Panc1 (cell line): ENCODE measurements at regions not wholly inside any gene's neighbourhood (a gene's known extent, or its start where the extent isn't known, plus 50 kb on each side); places are given as distances from the start of the nearest gene placed in this dataset.

Source experiments
- ATAC-seq: fragments of 200-7000 bp; cut with Tn5 transposase; 2 replicates; pipeline ENCODE4 v1.9.1; 2020; ENCODE audit warnings: mild to moderate bottlenecking, moderate library complexity
- BruUV-seq: library from RNA; stranded (reverse); fragments of 400-500 nt; replicated peaks from 2 replicates; lab custom pipeline; 2021; lab: Mats Ljungman, UMichigan
- CTCF ChIA-PET: fragments of 300-600 bp; sonication (Branson Sonifier 250); formaldehyde crosslinking; loops from one replicate; lab custom pipeline; 2022; ENCODE audit warnings: antibody characterized with exemption; lab: Charles Lee
- POLR2A ChIA-PET: fragments of 300-600 bp; sonication (Branson Sonifier 250); formaldehyde crosslinking; loops from one replicate; lab custom pipeline; 2022; ENCODE audit warnings: antibody characterized with exemption; lab: Charles Lee
- DNase-seq: peaks from one replicate; pipeline ENCODE4 v3.0.0-alpha.2; 2010; ENCODE audit warnings: low read depth, low spot score
- H3K27ac ChIP-seq: 2 replicates; pipeline ENCODE4 v1.5.1; 2011; ENCODE audit warnings: mild to moderate bottlenecking, low read length, inconsistent platforms
- H3K27me3 ChIP-seq: fragments of 200-500 bp; sonication (Bioruptor generic); 2 replicates; pipeline ENCODE4 v1.6.0; 2014; ENCODE audit warnings: low read length, inconsistent platforms; ENCODE audit not compliant: control insufficient read depth, insufficient read depth
- H3K36me3 ChIP-seq: fragments of 200-500 bp; sonication (Bioruptor generic); 2 replicates; pipeline ENCODE4 v1.5.1; 2014; ENCODE audit warnings: inconsistent platforms, mild to moderate bottlenecking, low read length, moderate library complexity; ENCODE audit not compliant: control insufficient read depth, insufficient read depth
- H3K4me1 ChIP-seq: 2 replicates; pipeline ENCODE4 v1.5.1; 2011; ENCODE audit warnings: inconsistent platforms, mild to moderate bottlenecking, low read length, moderate library complexity; ENCODE audit not compliant: control insufficient read depth, insufficient read depth
- H3K4me3 ChIP-seq, 2 experiments: 2 replicates each; pipeline ENCODE4 v1.5.1; 2011 to 2012; ENCODE audit warnings: low read depth in 2 of 2, low read length in 2 of 2, mild to moderate bottlenecking in 2 of 2, inconsistent platforms in 1 of 2, moderate library complexity in 1 of 2
- H3K9me3 ChIP-seq: fragments of 200-500 bp; sonication (Bioruptor generic); 2 replicates; pipeline ENCODE4 v1.5.1; 2014; ENCODE audit warnings: low read depth, mild to moderate bottlenecking, inconsistent platforms, low read length, moderate library complexity; ENCODE audit not compliant: control insufficient read depth, insufficient read depth
- CTCF ChIP-seq: fragments of 450-650 bp; IDR thresholded peaks from 2 replicates; pipeline ENCODE4 v1.5.1; 2017; ENCODE audit warnings: mild to moderate bottlenecking
- POLR2AphosphoS5 ChIP-seq: IDR thresholded peaks from 2 replicates; pipeline ENCODE4 v1.6.1; 2012; ENCODE audit warnings: mild to moderate bottlenecking, low read depth, low read length, moderate library complexity
- REST ChIP-seq, 2 experiments: IDR thresholded peaks; 2 replicates each; pipeline ENCODE4 v1.6.1; 2011 to 2012; ENCODE audit warnings: low read depth in 2 of 2, control low read depth in 1 of 2, low read length in 1 of 2, mild to moderate bottlenecking in 1 of 2, moderate library complexity in 1 of 2; ENCODE audit not compliant: insufficient read depth in 1 of 2
- SIN3A ChIP-seq: IDR thresholded peaks from 2 replicates; pipeline ENCODE4 v1.6.1; 2012; ENCODE audit warnings: low read depth, mild to moderate bottlenecking, low read length, moderate library complexity, borderline replicate concordance; ENCODE audit not compliant: insufficient read depth
- TCF7L2 ChIP-seq: IDR thresholded peaks from 2 replicates; pipeline ENCODE4 v1.6.1; 2011; ENCODE audit warnings: mild to moderate bottlenecking, low read depth, low read length, inconsistent platforms
- in situ Hi-C: cut with HindIII; loops from 2 replicates; pipeline ENCODE4 v1.10.0; 2016; ENCODE audit warnings: low sequenced_read_pairs, low pct_unique_long_range_greater_than_20kb
- intact Hi-C: fragments of 100-400 bp; cut with micrococcal nuclease; formaldehyde crosslinking; loops from one replicate; pipeline ENCODE4 v1.10.0; 2022; ENCODE audit not compliant: unreplicated experiment

- ChIA-PET CTCF (no interaction called here), POLR2A (no interaction called here)
- no peaks in the 10 kb centered on the region for H3K36me3 ChIP-seq
- no peak overlapping the region for H3K4me3 ChIP-seq
- H3K4me1 ChIP-seq, result no peaks in the 10 kb centered on the region
- DNase-seq (no peak), ATAC-seq (no peak)
- intact Hi-C loops (no loop called here), in situ Hi-C loops (no loop called here)
- H3K27me3 ChIP-seq, result no peaks in the 10 kb centered on the region
- no TSS peak for BruUV-seq
- no peak for TF ChIP-seq SIN3A
- TF ChIP-seq REST (IDR thresholded peaks at IDR 0.05; ENCODE audit: insufficient read depth in 1 of 2, low read depth in 2 of 2, low read length in 1 of 2), result no peak
- no peak for TF ChIP-seq POLR2AphosphoS5
- TF ChIP-seq TCF7L2, result no peak
- TF ChIP-seq CTCF, result no peak
- no peaks in the 10 kb centered on the region for H3K9me3 ChIP-seq
- no peak overlapping the region for H3K27ac ChIP-seq
These were observed 59.1 kb upstream of the OTOGL start for GRCh38 chr12:80040075-80040738.

GRCh38 chr12:80038062-80038560 is 61.2 kb upstream of the OTOGL start:
- ATAC-seq (no peak), DNase-seq (no peak)
- ChIA-PET POLR2A (no interaction called here), CTCF (no interaction called here)
- Histone ChIP-seq H3K9me3 (no peaks in the 10 kb centered on the region), H3K4me3 (no peak overlapping the region), H3K36me3 (no peaks in the 10 kb centered on the region), H3K27ac (no peak overlapping the region), H3K4me1 (no peaks in the 10 kb centered on the region), H3K27me3 (no peaks in the 10 kb centered on the region)
- BruUV-seq, result no TSS peak
- TF ChIP-seq TCF7L2 (no peak), SIN3A (no peak), REST (IDR thresholded peaks at IDR 0.05; ENCODE audit: insufficient read depth in 1 of 2, low read depth in 2 of 2, low read length in 1 of 2) (no peak)
- in situ Hi-C loops (no loop called here), intact Hi-C loops (no loop called here)
